Mucosa of stomach (tissue), 1 donor: ENCODE measurements at regions not wholly inside any gene's neighbourhood (a gene's known extent, or its start where the extent isn't known, plus 50 kb on each side); places are given as distances from the start of the nearest gene placed in this dataset.

Source experiments
- H3K27me3 ChIP-seq: one replicate; pipeline ENCODE4 v1.7.0; 2013; ENCODE audit warnings: mild to moderate bottlenecking, low read length; ENCODE audit not compliant: control insufficient read depth, insufficient read depth
- H3K36me3 ChIP-seq: one replicate; pipeline ENCODE4 v1.7.0; 2013; ENCODE audit warnings: low read length; ENCODE audit not compliant: control insufficient read depth, insufficient read depth
- H3K4me1 ChIP-seq: one replicate; pipeline ENCODE4 v1.7.0; 2013; ENCODE audit warnings: mild to moderate bottlenecking, low read length; ENCODE audit not compliant: control insufficient read depth, insufficient read depth
- H3K4me3 ChIP-seq: one replicate; pipeline ENCODE4 v1.7.0; 2013; ENCODE audit warnings: low read length
- H3K9ac ChIP-seq: one replicate; pipeline ENCODE4 v1.7.0; 2013; ENCODE audit warnings: mild to moderate bottlenecking, low read length, moderate library complexity
- H3K9me3 ChIP-seq: one replicate; pipeline ENCODE4 v1.7.0; 2013; ENCODE audit warnings: mild to moderate bottlenecking, low read length, moderate library complexity; ENCODE audit not compliant: control insufficient read depth
- donor health status: Pancreatic carcinoma.

DNA sequence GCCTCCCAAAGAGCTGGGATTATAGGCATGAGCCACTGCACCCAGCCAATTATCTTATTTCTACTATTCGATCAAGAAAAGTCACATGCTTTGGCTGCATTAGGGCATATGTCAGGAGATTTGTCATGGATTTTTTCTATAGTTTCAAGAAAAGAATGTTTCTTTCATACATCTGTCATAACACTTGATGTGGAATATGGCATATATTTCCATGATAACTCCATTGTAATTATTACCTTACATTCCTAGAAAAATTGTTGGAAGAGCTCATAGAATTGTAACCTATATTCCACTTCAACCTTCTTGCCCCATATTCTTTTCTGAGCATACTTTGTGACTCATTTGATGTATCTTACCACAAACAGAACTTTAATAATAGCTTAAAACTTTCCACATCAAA lies 740.9 kb upstream of the FLRT2 start:
- no peaks in the 10 kb centered on the region for H3K9me3 ChIP-seq
- H3K27me3 ChIP-seq: no peaks in the 10 kb centered on the region
- no peaks in the 10 kb centered on the region for H3K4me1 ChIP-seq
- no peaks in the 10 kb centered on the region for H3K36me3 ChIP-seq
- no peak overlapping the region for H3K9ac ChIP-seq
- no peak overlapping the region for H3K4me3 ChIP-seq

- no peaks in the 10 kb centered on the region for H3K9me3 ChIP-seq
- H3K4me1 ChIP-seq: no peaks in the 10 kb centered on the region
- no peaks in the 10 kb centered on the region for H3K36me3 ChIP-seq
- no peak overlapping the region for H3K9ac ChIP-seq
- H3K27me3 ChIP-seq: no peaks in the 10 kb centered on the region
- H3K4me3 ChIP-seq: no peak overlapping the region
Observed at GRCh38 chr14:84792722-84793410, 737.1 kb upstream of the FLRT2 start.

GRCh38 chr14:84797326-84797725 lies 732.6 kb upstream of the FLRT2 start:
- no peak overlapping the region for H3K4me3 ChIP-seq
- no peaks in the 10 kb centered on the region for H3K36me3 ChIP-seq
- no peaks in the 10 kb centered on the region for H3K9me3 ChIP-seq
- no peaks in the 10 kb centered on the region for H3K4me1 ChIP-seq
- no peak overlapping the region for H3K9ac ChIP-seq
- no peaks in the 10 kb centered on the region for H3K27me3 ChIP-seq

GRCh38 chr14:84804468-84804867 lies 725.5 kb upstream of the FLRT2 start:
- Histone ChIP-seq H3K4me1 (no peaks in the 10 kb centered on the region), H3K9me3 (no peaks in the 10 kb centered on the region), H3K27me3 (no peaks in the 10 kb centered on the region), H3K9ac (no peak overlapping the region), H3K4me3 (no peak overlapping the region), H3K36me3 (no peaks in the 10 kb centered on the region)

GRCh38 chr14:84804895-84805294 lies 725.0 kb upstream of the FLRT2 start:
- no peaks in the 10 kb centered on the region for H3K4me1 ChIP-seq

DNA sequence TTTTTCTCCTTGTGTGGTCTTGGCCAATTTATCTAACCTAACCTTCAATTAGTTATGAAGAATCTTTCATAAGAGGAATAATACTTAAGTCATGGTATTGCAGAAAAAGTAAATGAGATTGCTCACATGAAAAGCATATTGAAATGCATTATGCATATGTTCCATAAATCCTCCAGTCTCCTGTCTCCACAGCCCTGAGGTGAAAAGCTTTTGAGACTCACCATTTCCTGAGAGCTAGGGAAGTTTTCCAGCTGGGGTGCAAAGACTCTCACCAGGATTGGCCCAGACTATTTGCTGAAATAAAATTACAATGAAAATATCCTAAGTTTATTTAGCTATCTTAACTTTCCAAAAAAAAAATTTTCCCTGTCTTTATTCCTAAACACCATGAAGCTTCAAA lies 723.8 kb upstream of the FLRT2 start:
- Histone ChIP-seq H3K9ac (no peak overlapping the region), H3K9me3 (no peaks in the 10 kb centered on the region), H3K36me3 (no peaks in the 10 kb centered on the region), H3K4me3 (no peak overlapping the region), H3K4me1 (no peaks in the 10 kb centered on the region), H3K27me3 (no peaks in the 10 kb centered on the region)

More at GRCh38 chr14:84804895-84805294, 725.0 kb upstream of the FLRT2 start:
- H3K4me3 ChIP-seq: no peak overlapping the region
- H3K9ac ChIP-seq: no peak overlapping the region
- H3K36me3 ChIP-seq: no peaks in the 10 kb centered on the region
- H3K9me3 ChIP-seq: no peaks in the 10 kb centered on the region
- H3K27me3 ChIP-seq: no peaks in the 10 kb centered on the region

- Histone ChIP-seq H3K27me3 (no peaks in the 10 kb centered on the region), H3K4me1 (no peaks in the 10 kb centered on the region), H3K9ac (no peak overlapping the region), H3K4me3 (no peak overlapping the region), H3K36me3 (no peaks in the 10 kb centered on the region), H3K9me3 (no peaks in the 10 kb centered on the region)
Observed at GRCh38 chr14:84806622-84807021, 723.3 kb upstream of the FLRT2 start.

- H3K4me1 ChIP-seq: no peaks in the 10 kb centered on the region
- H3K36me3 ChIP-seq: no peaks in the 10 kb centered on the region
- no peak overlapping the region for H3K9ac ChIP-seq
- H3K4me3 ChIP-seq: no peak overlapping the region
- H3K9me3 ChIP-seq: no peaks in the 10 kb centered on the region
- H3K27me3 ChIP-seq: no peaks in the 10 kb centered on the region
Observed at GRCh38 chr14:84807673-84808072, 722.3 kb upstream of the FLRT2 start.

GRCh38 chr14:84809158-84809557 lies 720.8 kb upstream of the FLRT2 start:
- Histone ChIP-seq H3K9me3 (no peaks in the 10 kb centered on the region), H3K4me3 (no peak overlapping the region), H3K36me3 (no peaks in the 10 kb centered on the region), H3K4me1 (no peaks in the 10 kb centered on the region), H3K9ac (no peak overlapping the region), H3K27me3 (no peaks in the 10 kb centered on the region)

DNA sequence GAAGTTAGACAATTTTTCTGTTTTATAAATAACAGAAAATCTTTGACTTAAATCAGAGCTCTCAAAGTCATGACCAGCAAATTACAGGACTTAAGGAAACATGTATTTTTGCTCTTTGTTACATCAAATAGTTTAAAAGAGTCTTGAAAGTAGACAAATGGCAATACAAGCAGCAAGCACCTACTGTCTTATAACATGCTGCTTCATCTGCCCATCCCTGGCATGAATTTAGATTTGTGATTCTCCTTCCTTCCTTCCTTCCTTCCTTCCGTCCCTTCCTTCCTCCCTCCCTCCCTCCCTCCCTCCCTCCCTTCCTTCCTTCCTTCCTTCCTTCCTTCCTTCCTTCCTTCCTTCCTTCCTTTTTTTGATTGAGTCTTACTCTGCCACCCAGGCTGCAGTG lies 715.6 kb upstream of the FLRT2 start:
- Histone ChIP-seq H3K9me3 (no peaks in the 10 kb centered on the region), H3K4me1 (no peaks in the 10 kb centered on the region), H3K9ac (no peak overlapping the region), H3K4me3 (no peak overlapping the region), H3K27me3 (no peaks in the 10 kb centered on the region), H3K36me3 (no peaks in the 10 kb centered on the region)

DNA sequence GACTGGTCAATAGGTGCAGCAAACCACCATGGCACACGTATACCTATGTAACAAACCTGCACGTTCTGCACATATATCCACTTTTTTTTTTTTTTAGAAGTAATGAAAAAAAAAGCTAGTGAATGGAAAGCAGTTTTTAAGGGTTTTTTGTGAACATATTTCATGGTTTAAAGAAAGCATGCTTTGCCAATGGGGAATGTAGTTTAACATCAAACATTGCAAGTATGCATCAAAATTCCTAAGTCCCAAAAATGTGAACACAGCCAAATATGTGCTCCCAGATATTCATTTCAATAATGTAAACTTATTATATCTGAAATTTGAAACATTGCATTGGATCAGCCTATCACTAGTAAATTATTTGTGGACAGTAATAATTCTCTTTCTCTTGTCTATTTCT lies 710.4 kb upstream of the FLRT2 start:
- Histone ChIP-seq H3K4me1 (no peaks in the 10 kb centered on the region), H3K9me3 (no peaks in the 10 kb centered on the region), H3K27me3 (no peaks in the 10 kb centered on the region), H3K9ac (no peak overlapping the region), H3K4me3 (no peak overlapping the region), H3K36me3 (no peaks in the 10 kb centered on the region)

DNA sequence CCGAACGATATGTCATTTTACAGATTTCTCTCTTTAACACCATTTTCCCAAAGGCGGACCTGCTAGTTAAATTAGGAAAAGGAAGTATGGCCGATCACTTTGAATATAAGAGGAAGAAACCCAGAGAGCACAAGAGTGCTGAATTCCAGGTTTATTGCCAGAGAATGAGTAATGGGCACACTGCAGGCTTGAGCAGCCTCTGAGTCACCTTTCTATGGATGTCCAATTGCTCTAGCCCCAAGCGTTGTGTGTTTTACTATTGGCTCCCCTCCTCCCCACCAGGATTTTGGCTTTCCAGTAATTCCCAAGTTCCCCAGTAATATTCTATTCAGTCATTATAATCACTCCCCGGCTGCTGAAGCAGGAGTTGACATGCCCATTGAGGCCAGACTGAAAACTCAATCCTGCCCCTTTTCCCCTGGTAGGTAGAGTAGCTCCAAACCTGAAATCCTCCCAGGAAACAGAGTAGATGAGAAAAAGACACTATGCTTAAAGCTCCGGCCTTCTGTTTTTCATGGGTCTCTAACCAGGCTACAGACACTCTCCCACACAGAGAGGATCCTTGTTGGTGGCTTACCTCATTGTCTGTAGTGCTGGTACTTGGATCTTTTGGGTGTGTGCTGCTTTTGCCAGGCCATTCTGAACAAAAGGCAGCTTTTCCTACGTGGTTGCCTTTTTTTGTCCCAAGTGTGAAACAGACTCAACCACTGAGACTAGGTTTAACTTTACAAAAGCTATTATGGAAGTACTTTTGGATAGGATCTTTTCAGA lies 704.3 kb upstream of the FLRT2 start:
- Histone ChIP-seq H3K4me3 (no peak overlapping the region), H3K9me3 (no peaks in the 10 kb centered on the region), H3K36me3 (no peaks in the 10 kb centered on the region), H3K4me1 (no peaks in the 10 kb centered on the region), H3K9ac (no peak overlapping the region), H3K27me3 (no peaks in the 10 kb centered on the region)
